GM12878 (cell line): ENCODE measurements at regions not wholly inside any gene's neighbourhood (a gene's known extent, or its start where the extent isn't known, plus 50 kb on each side); places are given as distances from the start of the nearest gene placed in this dataset.

Source experiments
- ATAC-seq: fragments of 200-7000 bp; cut with Tn5 transposase; 3 replicates; pipeline ENCODE4 v1.9.1; 2020; ENCODE audit warnings: mild to moderate bottlenecking, moderate library complexity
- BruUV-seq: library from RNA; stranded (reverse); fragments of 400-500 nt; replicated peaks from 2 replicates; lab custom pipeline; 2021; lab: Mats Ljungman, UMichigan
- CTCF ChIA-PET: fragments of 300-600 bp; sonication (Branson Sonifier 250); formaldehyde crosslinking; extraction: SDS; loops from one replicate; lab custom pipeline; 2021; ENCODE audit warnings: inconsistent platforms; lab: Yijun Ruan, JAX
- POLR2A ChIA-PET: fragments of 350-600 bp; formaldehyde crosslinking; extraction: SDS; loops from one replicate; lab custom pipeline; 2021; ENCODE audit warnings: inconsistent platforms; lab: Charles Lee
- RAD21 ChIA-PET: fragments of 300-600 bp; sonication (Branson Sonifier 250); formaldehyde crosslinking; loops from one replicate; lab custom pipeline; 2023; ENCODE audit warnings: antibody characterized with exemption; ENCODE audit not compliant: unreplicated experiment; lab: Charles Lee
- SMC1A ChIA-PET: fragments of 300-600 bp; sonication (Branson Sonifier 250); formaldehyde crosslinking; loops from one replicate; lab custom pipeline; 2023; ENCODE audit not compliant: unreplicated experiment, uncharacterized antibody; lab: Charles Lee
- DNase-seq: peaks from one replicate; pipeline ENCODE4 v3.0.0-alpha.2; 2011; ENCODE audit warnings: low read depth, low spot score
- FAIRE-seq: peaks from 3 replicates; lab custom pipeline; 2011; peaks lifted over from hg19 to GRCh38; lab: Jason Lieb, UNC
- H2AFZ ChIP-seq: 2 replicates; pipeline ENCODE4 v1.6.0; 2011; ENCODE audit warnings: low read depth, low read length, control low read depth; ENCODE audit not compliant: control insufficient read depth
- H3K27ac ChIP-seq: 2 replicates; pipeline ENCODE4 v1.5.1; 2011; ENCODE audit warnings: control low read depth; ENCODE audit not compliant: control insufficient read depth, insufficient read depth
- H3K27me3 ChIP-seq, 2 experiments: replicated peaks in 1 of 2; 2 replicates each; pipeline versions ENCODE4 v1.6.0 to v1.6.1; 2011; ENCODE audit warnings: low read length in 1 of 2; ENCODE audit not compliant: control insufficient read depth in 2 of 2, insufficient read depth in 2 of 2
- H3K36me3 ChIP-seq, 2 experiments: 2 replicates each; pipeline ENCODE4 v1.5.1; 2011; ENCODE audit warnings: low read length in 1 of 2; ENCODE audit not compliant: control insufficient read depth in 2 of 2, insufficient read depth in 2 of 2
- H3K4me1 ChIP-seq: 2 replicates; pipeline ENCODE4 v1.6.1; 2011; ENCODE audit warnings: mild to moderate bottlenecking, low read length, moderate library complexity, mixed read lengths; ENCODE audit not compliant: control insufficient read depth, insufficient read depth
- H3K4me2 ChIP-seq: 2 replicates; pipeline ENCODE4 v1.6.0; 2011; ENCODE audit warnings: control low read depth; ENCODE audit not compliant: control insufficient read depth, insufficient read depth
- H3K4me3 ChIP-seq: fragments of 200-600 bp; sonication (generic); 2 replicates; pipeline ENCODE4 v1.5.1; 2016
- H3K79me2 ChIP-seq: 2 replicates; pipeline ENCODE4 v1.6.0; 2011; ENCODE audit warnings: low read length; ENCODE audit not compliant: control insufficient read depth, insufficient read depth
- H3K9ac ChIP-seq: 2 replicates; pipeline ENCODE4 v1.8.0; 2011; ENCODE audit warnings: low read length, control low read depth, mixed read lengths; ENCODE audit not compliant: control insufficient read depth, insufficient read depth
- H3K9me3 ChIP-seq: replicated peaks from 3 replicates; pipeline ENCODE4 v1.5.1; 2011; ENCODE audit warnings: mild to moderate bottlenecking, low read length; ENCODE audit not compliant: control insufficient read depth, insufficient read depth
- H4K20me1 ChIP-seq: 2 replicates; pipeline ENCODE4 v1.6.0; 2011; ENCODE audit not compliant: control insufficient read depth, insufficient read depth
- E2F4 ChIP-seq: IDR thresholded peaks from 2 replicates; pipeline ENCODE4 v1.6.1; 2012; ENCODE audit warnings: low read depth, low read length, improper control_type of control experiment
- FOXK2 ChIP-seq: fragments of 450-650 bp; IDR thresholded peaks from 2 replicates; pipeline ENCODE4 v1.6.1; 2017; ENCODE audit warnings: mild to moderate bottlenecking, moderate library complexity
- HCFC1 ChIP-seq: fragments of 150-350 bp; IDR thresholded peaks from 2 replicates; pipeline ENCODE4 v1.6.1; 2014; ENCODE audit warnings: low read length
- IKZF2 ChIP-seq, 2 experiments: fragments of 450-650 bp; IDR thresholded peaks; 2 replicates each; pipeline ENCODE4 v1.6.1; 2017; ENCODE audit warnings: mild to moderate bottlenecking in 2 of 2, moderate library complexity in 2 of 2
- MYC ChIP-seq: IDR thresholded peaks from 2 replicates; pipeline ENCODE4 v1.6.1; 2011; ENCODE audit warnings: mild to moderate bottlenecking, low read length, moderate library complexity, inconsistent platforms; ENCODE audit not compliant: insufficient read depth, insufficient replicate concordance, insufficient read length, severe bottlenecking
- NR2C2 ChIP-seq: IDR thresholded peaks from 2 replicates; pipeline ENCODE4 v1.6.1; 2011; ENCODE audit warnings: borderline replicate concordance, low read depth; ENCODE audit not compliant: control insufficient read depth, insufficient read length
- ZNF592 ChIP-seq: fragments of 450-650 bp; IDR thresholded peaks from 2 replicates; pipeline ENCODE4 v1.6.1; 2017; ENCODE audit warnings: mild to moderate bottlenecking, moderate library complexity
- ZSCAN29 ChIP-seq: fragments of 450-650 bp; IDR thresholded peaks from 2 replicates; pipeline ENCODE4 v1.6.1; 2017; ENCODE audit warnings: mild to moderate bottlenecking, moderate library complexity
- WGBS: methylation state at CpG from one replicate; pipeline ENCODE4 v1.1.6; 2016; ENCODE audit warnings: low lambda C conversion rate; ENCODE audit not compliant: insufficient replicate concordance, insufficient coverage; ENCODE audit errors: missing lambda C conversion rate; 5-methylcytosine and 5-hydroxymethylcytosine counted together
- in situ Hi-C: fragments of 300-500 bp; cut with MboI; formaldehyde crosslinking; loops from 9 replicates; pipeline ENCODE4 v1.14.3; 2018; ENCODE audit warnings: mixed read lengths
- intact Hi-C: fragments of 100-400 bp; cut with micrococcal nuclease; formaldehyde crosslinking; loops from one replicate; pipeline ENCODE4 v1.14.2; 2022; ENCODE audit not compliant: unreplicated experiment
- TF ChIP-seq, protein P1 (sequence below): fragments of 450-650 bp; formaldehyde crosslinking; IDR thresholded peaks from 2 replicates; pipeline ENCODE4 v1.4.0; 2022; ENCODE audit warnings: mild to moderate bottlenecking, moderate library complexity

DNA sequence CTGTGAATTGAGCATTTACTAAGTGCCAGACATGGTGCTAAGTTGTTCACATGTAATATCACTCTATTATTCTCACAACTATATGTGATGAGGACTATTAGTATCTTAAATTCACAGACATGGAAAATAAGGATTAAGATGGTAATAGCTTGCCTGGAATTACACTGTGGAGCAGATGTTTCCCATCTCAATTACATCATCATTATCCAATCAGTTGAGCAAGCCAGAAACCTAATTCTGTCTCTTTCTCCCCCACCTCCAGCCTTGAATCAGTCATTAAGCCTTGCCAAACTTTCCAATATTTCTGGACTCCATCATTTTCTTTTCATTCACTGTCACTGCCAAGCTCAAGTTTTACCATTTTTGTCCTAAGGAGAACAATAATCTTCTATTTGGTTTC lies 287.8 kb upstream of the KITLG start:
- POLR2A ChIA-PET, result no interaction called here
- H3K36me3 ChIP-seq, result no peaks in the 10 kb centered on the region
- no TSS peak for BruUV-seq
- no peak overlapping the region for H2AFZ ChIP-seq
- in situ Hi-C loops (no loop called here), intact Hi-C loops (no loop called here)
- no peak overlapping the region for H3K9ac ChIP-seq
- no peaks in the 10 kb centered on the region for H4K20me1 ChIP-seq
- no peak for ATAC-seq
- H3K27ac ChIP-seq, result no peak overlapping the region
- DNase-seq, result no peak
- H3K9me3 ChIP-seq, result no peaks in the 10 kb centered on the region
- CTCF ChIA-PET, result interaction anchor here (0.6 to 1.0 kb wide), 2 partner anchors 15 to 17 kb away, joined by 3 to 4 read pairs; no protein-coding TSS in a partner anchor
- RAD21 ChIA-PET, result interaction anchor here (1.3 kb wide), 1 partner anchor 30 kb away, joined by 3 read pairs; no protein-coding TSS in a partner anchor
- no peaks in the 10 kb centered on the region for H3K4me1 ChIP-seq
- FAIRE-seq, result no peak
- SMC1A ChIA-PET, result interaction anchor here (0.8 to 2.2 kb wide), 6 partner anchors 10 to 177 kb away, joined by 3 to 6 read pairs (median 4); no protein-coding TSS in a partner anchor
- no peaks in the 10 kb centered on the region for H3K27me3 ChIP-seq
- H3K4me2 ChIP-seq, result no peak overlapping the region
- H3K4me3 ChIP-seq, result no peak overlapping the region
- no peaks in the 10 kb centered on the region for H3K79me2 ChIP-seq
- TF ChIP-seq NR2C2, result no peak

DNA sequence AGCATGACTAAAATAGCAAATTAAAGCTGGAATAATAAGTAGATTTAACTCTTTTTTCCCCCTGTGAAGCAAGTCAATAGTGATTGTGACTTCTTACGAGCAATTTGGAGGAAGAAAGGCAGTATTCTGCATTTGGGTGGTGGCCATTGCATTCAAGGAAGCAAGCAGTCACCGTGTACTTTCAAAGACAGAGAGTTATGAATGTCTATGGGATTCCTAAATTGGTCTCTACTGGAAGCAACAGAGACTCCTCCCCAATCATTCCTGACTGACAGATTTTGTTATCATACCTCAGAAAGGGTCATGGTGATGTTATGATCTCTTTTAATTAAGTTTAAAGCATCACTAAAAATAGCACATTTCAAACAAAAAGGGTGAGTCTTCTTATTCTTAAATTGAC lies 287.2 kb upstream of the KITLG start:
- BruUV-seq, result no TSS peak
- Histone ChIP-seq H3K27ac (no peak overlapping the region), H3K4me3 (no peak overlapping the region), H3K79me2 (no peaks in the 10 kb centered on the region), H3K36me3 (no peaks in the 10 kb centered on the region), H2AFZ (no peak overlapping the region), H3K9ac (no peak overlapping the region), H3K4me1 (no peaks in the 10 kb centered on the region), H3K27me3 (no peaks in the 10 kb centered on the region), H3K4me2 (no peak overlapping the region), H3K9me3 (no peaks in the 10 kb centered on the region), H4K20me1 (no peaks in the 10 kb centered on the region)
- RAD21 ChIA-PET, result no interaction called here
- POLR2A ChIA-PET, result no interaction called here
- no peak for FAIRE-seq
- intact Hi-C loops (no loop called here), in situ Hi-C loops (no loop called here)
- SMC1A ChIA-PET, result interaction anchor here (0.8 to 1.6 kb wide), 4 partner anchors 17 to 27 kb away, joined by 3 to 4 read pairs (median 4); no protein-coding TSS in a partner anchor
- CTCF ChIA-PET, result interaction anchor here (0.9 kb wide), 1 partner anchor 475 kb away, joined by 3 read pairs; no protein-coding TSS in a partner anchor
- no peak for ATAC-seq
- DNase-seq, result no peak
- WGBS, result 11% methylated on average over 2 of the region's 2 CpGs
- TF ChIP-seq ZNF592, result no peak
- TF ChIP-seq, protein P1, sequence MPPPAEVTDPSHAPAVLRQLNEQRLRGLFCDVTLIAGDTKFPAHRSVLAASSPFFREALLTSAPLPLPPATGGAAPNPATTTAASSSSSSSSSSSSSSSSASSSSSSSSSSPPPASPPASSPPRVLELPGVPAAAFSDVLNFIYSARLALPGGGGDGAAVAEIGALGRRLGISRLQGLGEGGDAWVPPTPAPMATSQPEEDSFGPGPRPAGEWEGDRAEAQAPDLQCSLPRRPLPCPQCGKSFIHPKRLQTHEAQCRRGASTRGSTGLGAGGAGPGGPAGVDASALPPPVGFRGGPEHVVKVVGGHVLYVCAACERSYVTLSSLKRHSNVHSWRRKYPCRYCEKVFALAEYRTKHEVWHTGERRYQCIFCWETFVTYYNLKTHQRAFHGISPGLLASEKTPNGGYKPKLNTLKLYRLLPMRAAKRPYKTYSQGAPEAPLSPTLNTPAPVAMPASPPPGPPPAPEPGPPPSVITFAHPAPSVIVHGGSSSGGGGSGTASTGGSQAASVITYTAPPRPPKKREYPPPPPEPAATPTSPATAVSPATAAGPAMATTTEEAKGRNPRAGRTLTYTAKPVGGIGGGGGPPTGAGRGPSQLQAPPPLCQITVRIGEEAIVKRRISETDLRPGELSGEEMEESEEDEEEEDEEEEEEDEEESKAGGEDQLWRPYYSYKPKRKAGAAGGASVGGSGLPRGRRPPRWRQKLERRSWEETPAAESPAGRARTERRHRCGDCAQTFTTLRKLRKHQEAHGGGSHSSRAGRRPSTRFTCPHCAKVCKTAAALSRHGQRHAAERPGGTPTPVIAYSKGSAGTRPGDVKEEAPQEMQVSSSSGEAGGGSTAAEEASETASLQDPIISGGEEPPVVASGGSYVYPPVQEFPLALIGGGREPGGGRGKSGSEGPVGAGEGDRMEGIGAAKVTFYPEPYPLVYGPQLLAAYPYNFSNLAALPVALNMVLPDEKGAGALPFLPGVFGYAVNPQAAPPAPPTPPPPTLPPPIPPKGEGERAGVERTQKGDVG, result no peak
- no peak for TF ChIP-seq MYC
- TF ChIP-seq FOXK2, result no peak
- TF ChIP-seq IKZF2 (IDR thresholded peaks at IDR 0.05), result no peak
- TF ChIP-seq E2F4, result no peak
- no peak for TF ChIP-seq ZSCAN29
- TF ChIP-seq HCFC1, result no peak
